ENCODE measurements at regions not wholly inside any gene's neighbourhood (a gene's known extent, or its start where the extent isn't known, plus 50 kb on each side); places are given as distances from the start of the nearest gene placed in this dataset.

- ChIA-PET POLR2A (no interaction called here), CTCF (no interaction called here)
- Mint-ChIP-seq H3K4me3 (no peak overlapping the region), H3K27ac (no peak overlapping the region), H3K27me3 (no peaks in the 10 kb centered on the region), H3K36me3 (ENCODE audit: low read depth) (no peaks in the 10 kb centered on the region), H3K4me1 (no peaks in the 10 kb centered on the region), H3K9me3 (no peaks in the 10 kb centered on the region)
- DNase-seq, result no peak
Measured at GRCh38 chr14:54314365-54315104, 82.3 kb upstream of the CDKN3 start.

GRCh38 chr14:54316652-54317051, 80.2 kb upstream of the CDKN3 start:
- no peaks in the 10 kb centered on the region for H3K4me1 Mint-ChIP-seq
- no peak overlapping the region for H3K4me3 Mint-ChIP-seq
- no peak for DNase-seq
- H3K36me3 Mint-ChIP-seq (ENCODE audit: low read depth), result no peaks in the 10 kb centered on the region
- ChIA-PET POLR2A (no interaction called here), CTCF (no interaction called here)
- H3K9me3 Mint-ChIP-seq, result no peaks in the 10 kb centered on the region
- H3K27me3 Mint-ChIP-seq, result no peaks in the 10 kb centered on the region
- no peak overlapping the region for H3K27ac Mint-ChIP-seq

GRCh38 chr14:54317391-54317790, 79.4 kb upstream of the CDKN3 start:
- no peak overlapping the region for H3K27ac Mint-ChIP-seq
- POLR2A ChIA-PET, result no interaction called here

GRCh38 chr14:54322246-54322645, 74.6 kb upstream of the CDKN3 start:
- POLR2A ChIA-PET, result no interaction called here

More at GRCh38 chr14:54317391-54317790, 79.4 kb upstream of the CDKN3 start:
- Mint-ChIP-seq H3K4me1 (no peaks in the 10 kb centered on the region), H3K27me3 (no peaks in the 10 kb centered on the region), H3K9me3 (no peaks in the 10 kb centered on the region), H3K4me3 (no peak overlapping the region), H3K36me3 (ENCODE audit: low read depth) (no peaks in the 10 kb centered on the region)
- no peak for DNase-seq
- CTCF ChIA-PET, result no interaction called here

GRCh38 chr14:54322701-54323337, 74.0 kb upstream of the CDKN3 start:
- no peak for DNase-seq
- H3K27ac Mint-ChIP-seq, result no peak overlapping the region
- H3K4me1 Mint-ChIP-seq, result no peaks in the 10 kb centered on the region
- H3K36me3 Mint-ChIP-seq (ENCODE audit: low read depth), result no peaks in the 10 kb centered on the region
- no peaks in the 10 kb centered on the region for H3K9me3 Mint-ChIP-seq
- H3K27me3 Mint-ChIP-seq, result no peaks in the 10 kb centered on the region
- no peak overlapping the region for H3K4me3 Mint-ChIP-seq
- ChIA-PET CTCF (no interaction called here), POLR2A (no interaction called here)

More at GRCh38 chr14:54322246-54322645, 74.6 kb upstream of the CDKN3 start:
- Mint-ChIP-seq H3K4me3 (no peak overlapping the region), H3K27me3 (no peaks in the 10 kb centered on the region), H3K36me3 (ENCODE audit: low read depth) (no peaks in the 10 kb centered on the region), H3K4me1 (no peaks in the 10 kb centered on the region), H3K9me3 (no peaks in the 10 kb centered on the region), H3K27ac (no peak overlapping the region)
- CTCF ChIA-PET, result no interaction called here
- no peak for DNase-seq

- Mint-ChIP-seq H3K4me3 (no peak overlapping the region), H3K4me1 (no peaks in the 10 kb centered on the region), H3K27ac (no peak overlapping the region), H3K9me3 (no peaks in the 10 kb centered on the region), H3K27me3 (peaks cover 11% of the 10 kb centered on the region), H3K36me3 (ENCODE audit: low read depth) (no peaks in the 10 kb centered on the region)
- CTCF ChIA-PET, result no interaction called here
- DNase-seq, result no peak
- POLR2A ChIA-PET, result no interaction called here
Measured at GRCh38 chr14:54325766-54326165, 71.0 kb upstream of the CDKN3 start.

GRCh38 chr14:54329082-54329695, 67.6 kb upstream of the CDKN3 start:
- ChIA-PET CTCF (interaction anchor here (1.0 kb wide), 1 partner anchor 9 kb away, joined by 4 read pairs; no protein-coding TSS in a partner anchor), POLR2A (interaction anchor here (0.6 to 0.7 kb wide), 2 partner anchors 70 to 1057 kb away, joined by 3 read pairs; no protein-coding TSS in a partner anchor)
- no peak overlapping the region for H3K27ac Mint-ChIP-seq
- DNase-seq, result peak; percentile 8
- no peaks in the 10 kb centered on the region for H3K4me1 Mint-ChIP-seq
- peaks cover 16% of the 10 kb centered on the region for H3K27me3 Mint-ChIP-seq
- H3K4me3 Mint-ChIP-seq, result no peak overlapping the region
- no peaks in the 10 kb centered on the region for H3K36me3 Mint-ChIP-seq (ENCODE audit: low read depth)
- no peaks in the 10 kb centered on the region for H3K9me3 Mint-ChIP-seq

- Mint-ChIP-seq H3K4me3 (no peak overlapping the region), H3K27me3 (peaks cover 22% of the 10 kb centered on the region), H3K9me3 (no peaks in the 10 kb centered on the region), H3K36me3 (ENCODE audit: low read depth) (no peaks in the 10 kb centered on the region), H3K27ac (no peak overlapping the region), H3K4me1 (no peaks in the 10 kb centered on the region)
- ChIA-PET CTCF (no interaction called here), POLR2A (no interaction called here)
- no peak for DNase-seq
Measured at GRCh38 chr14:54330876-54331275, 65.9 kb upstream of the CDKN3 start.

- no peaks in the 10 kb centered on the region for H3K4me1 Mint-ChIP-seq
- ChIA-PET CTCF (no interaction called here), POLR2A (no interaction called here)
- H3K9me3 Mint-ChIP-seq, result no peaks in the 10 kb centered on the region
- H3K36me3 Mint-ChIP-seq (ENCODE audit: low read depth), result no peaks in the 10 kb centered on the region
- no peak overlapping the region for H3K27ac Mint-ChIP-seq
- peaks cover 25% of the 10 kb centered on the region for H3K27me3 Mint-ChIP-seq
- DNase-seq, result no peak
- no peak overlapping the region for H3K4me3 Mint-ChIP-seq
Measured at GRCh38 chr14:54331516-54331915, 65.3 kb upstream of the CDKN3 start.

- no peak for DNase-seq
- Mint-ChIP-seq H3K36me3 (ENCODE audit: low read depth) (no peaks in the 10 kb centered on the region), H3K27ac (no peak overlapping the region), H3K4me3 (no peak overlapping the region), H3K27me3 (peaks cover 25% of the 10 kb centered on the region), H3K9me3 (no peaks in the 10 kb centered on the region), H3K4me1 (no peaks in the 10 kb centered on the region)
- POLR2A ChIA-PET, result no interaction called here
- CTCF ChIA-PET, result no interaction called here
Measured at GRCh38 chr14:54332490-54332889, 64.3 kb upstream of the CDKN3 start.

- DNase-seq, result no peak
- ChIA-PET POLR2A (no interaction called here), CTCF (no interaction called here)
- peaks cover 23% of the 10 kb centered on the region for H3K27me3 Mint-ChIP-seq
- H3K4me3 Mint-ChIP-seq, result no peak overlapping the region
- H3K27ac Mint-ChIP-seq, result no peak overlapping the region
- no peaks in the 10 kb centered on the region for H3K9me3 Mint-ChIP-seq
- no peaks in the 10 kb centered on the region for H3K4me1 Mint-ChIP-seq
- no peaks in the 10 kb centered on the region for H3K36me3 Mint-ChIP-seq (ENCODE audit: low read depth)
Measured at GRCh38 chr14:54333511-54333910, 63.3 kb upstream of the CDKN3 start.

GRCh38 chr14:54335569-54336155, 61.1 kb upstream of the CDKN3 start:
- Mint-ChIP-seq H3K36me3 (ENCODE audit: low read depth) (no peaks in the 10 kb centered on the region), H3K9me3 (no peaks in the 10 kb centered on the region), H3K4me3 (no peak overlapping the region), H3K27ac (no peak overlapping the region), H3K4me1 (no peaks in the 10 kb centered on the region), H3K27me3 (peaks cover 16% of the 10 kb centered on the region)
- ChIA-PET POLR2A (no interaction called here), CTCF (interaction anchor here (1.8 kb wide), 1 partner anchor 12 kb away, joined by 4 read pairs; no protein-coding TSS in a partner anchor)
- DNase-seq, result no peak

GRCh38 chr14:54337314-54337713, 59.5 kb upstream of the CDKN3 start:
- CTCF ChIA-PET, result interaction anchor here (0.6 to 2.5 kb wide), 3 partner anchors 8 to 33 kb away, joined by 3 to 6 read pairs (median 4); no protein-coding TSS in a partner anchor

More at GRCh38 chr14:54337314-54337713, 59.5 kb upstream of the CDKN3 start:
- no peak for DNase-seq
- Mint-ChIP-seq H3K27ac (no peak overlapping the region), H3K4me3 (no peak overlapping the region), H3K36me3 (ENCODE audit: low read depth) (no peaks in the 10 kb centered on the region), H3K9me3 (no peaks in the 10 kb centered on the region), H3K27me3 (peaks cover 14% of the 10 kb centered on the region), H3K4me1 (no peaks in the 10 kb centered on the region)
- POLR2A ChIA-PET, result no interaction called here

Data from activated CD4-positive, alpha-beta T cell treated with anti-CD3 and anti-CD28 coated beads, Interleukin-2, amount 10 ng/mL, durations not matched to agents 7 days and 5 days (primary cell).